Vagina (tissue), 2 donors: ENCODE measurements at regions not wholly inside any gene's neighbourhood (a gene's known extent, or its start where the extent isn't known, plus 50 kb on each side); places are given as distances from the start of the nearest gene placed in this dataset.

Experiments
- DNase-seq, 2 donors: peaks; one replicate each; pipeline ENCODE4 v3.0.0-alpha.2; 2017; ENCODE audit errors: extremely low spot score in 2 of 2
- H3K27ac ChIP-seq: fragments of 200-600 bp; sonication (generic); one replicate; pipeline ENCODE4 v1.5.1; 2019
- H3K27me3 ChIP-seq: fragments of 200-600 bp; sonication (generic); one replicate; pipeline ENCODE4 v1.5.1; 2019
- H3K36me3 ChIP-seq, 2 donors: fragments of 200-600 bp; sonication (generic); one replicate each; pipeline ENCODE4 v1.5.1; 2017 to 2019
- H3K4me1 ChIP-seq: fragments of 200-600 bp; sonication (generic); one replicate; pipeline ENCODE4 v1.5.1; 2019
- H3K4me3 ChIP-seq, 2 donors: fragments of 200-600 bp; sonication (generic); 1 replicate in 1 of 2; 2 replicates in 1 of 2; pipeline ENCODE4 v1.5.1; 2016 to 2019
- H3K9me3 ChIP-seq: fragments of 200-600 bp; sonication (generic); one replicate; pipeline ENCODE4 v1.5.1; 2019
- CTCF ChIP-seq, 3 experiments: fragments of 450-650 bp in 2 of 3; fragments of 200-600 bp in 1 of 3; sonication (generic) in 1 of 3; IDR thresholded peaks; one replicate each; pipeline ENCODE4 v1.5.1; 2017 to 2019; ENCODE audit warnings: antibody characterized with exemption in 3 of 3, mild to moderate bottlenecking in 2 of 3, moderate library complexity in 2 of 3
- POLR2A ChIP-seq, 2 donors: fragments of 450-650 bp; IDR thresholded peaks; one replicate each; pipeline ENCODE4 v1.6.1; 2017; ENCODE audit warnings: antibody characterized with exemption in 2 of 2, mild to moderate bottlenecking in 2 of 2, moderate library complexity in 2 of 2
- POLR2AphosphoS5 ChIP-seq, 2 donors: sonication (generic); formaldehyde crosslinking; IDR thresholded peaks; one replicate each; pipeline ENCODE4 v1.9.0; 2017; ENCODE audit warnings: antibody characterized with exemption in 2 of 2, mild to moderate bottlenecking in 2 of 2, low read depth in 1 of 2; ENCODE audit not compliant: insufficient read depth in 1 of 2
- intact Hi-C: fragments of 100-400 bp; cut with DNase I; formaldehyde crosslinking; loops from one replicate; pipeline ENCODE4 v1.15.1; 2023

GRCh38 chr1:80917225-80917624 lies 883.5 kb upstream of the ADGRL2 start:
- Histone ChIP-seq H3K9me3 (no peaks in the 10 kb centered on the region), H3K4me1 (no peaks in the 10 kb centered on the region), H3K27ac (no peak overlapping the region), H3K27me3 (no peaks in the 10 kb centered on the region), H3K4me3 (no peak overlapping the region), H3K36me3 (no peaks in the 10 kb centered on the region)
- TF ChIP-seq POLR2AphosphoS5 (IDR thresholded peaks at IDR 0.05; ENCODE audit: insufficient read depth in 1 of 2, low read depth in 1 of 2) = no peak
- TF ChIP-seq CTCF (IDR thresholded peaks at IDR 0.05) = no peak
- TF ChIP-seq POLR2A (IDR thresholded peaks at IDR 0.05) = no peak
- DNase-seq = no peak
- intact Hi-C loops = no loop called here

GRCh38 chr1:80915491-80915890 lies 885.2 kb upstream of the ADGRL2 start:
- Histone ChIP-seq H3K4me1 (no peaks in the 10 kb centered on the region), H3K27ac (no peak overlapping the region), H3K9me3 (no peaks in the 10 kb centered on the region), H3K27me3 (no peaks in the 10 kb centered on the region), H3K4me3 (no peak overlapping the region), H3K36me3 (no peaks in the 10 kb centered on the region)
- intact Hi-C loops = no loop called here
- no peak for DNase-seq
- TF ChIP-seq POLR2AphosphoS5 (IDR thresholded peaks at IDR 0.05; ENCODE audit: insufficient read depth in 1 of 2, low read depth in 1 of 2) (no peak), POLR2A (IDR thresholded peaks at IDR 0.05) (no peak), CTCF (IDR thresholded peaks at IDR 0.05) (no peak)

GRCh38 chr1:80910426-80910825 lies 890.3 kb upstream of the ADGRL2 start:
- TF ChIP-seq POLR2A (IDR thresholded peaks at IDR 0.05) (no peak), POLR2AphosphoS5 (IDR thresholded peaks at IDR 0.05; ENCODE audit: insufficient read depth in 1 of 2, low read depth in 1 of 2) (no peak), CTCF (IDR thresholded peaks at IDR 0.05) (no peak)
- Histone ChIP-seq H3K27me3 (no peaks in the 10 kb centered on the region), H3K4me3 (no peak overlapping the region), H3K4me1 (no peaks in the 10 kb centered on the region), H3K9me3 (no peaks in the 10 kb centered on the region), H3K36me3 (no peaks in the 10 kb centered on the region), H3K27ac (no peak overlapping the region)
- intact Hi-C loops = no loop called here
- no peak for DNase-seq

GRCh38 chr1:80909172-80909784 lies 891.5 kb upstream of the ADGRL2 start:
- no peak for DNase-seq
- Histone ChIP-seq H3K4me3 (no peak overlapping the region), H3K36me3 (no peaks in the 10 kb centered on the region), H3K9me3 (no peaks in the 10 kb centered on the region), H3K27me3 (no peaks in the 10 kb centered on the region), H3K27ac (no peak overlapping the region), H3K4me1 (no peaks in the 10 kb centered on the region)
- TF ChIP-seq CTCF (IDR thresholded peaks at IDR 0.05) (no peak), POLR2A (IDR thresholded peaks at IDR 0.05) (no peak), POLR2AphosphoS5 (IDR thresholded peaks at IDR 0.05; ENCODE audit: insufficient read depth in 1 of 2, low read depth in 1 of 2) (no peak)
- intact Hi-C loops = no loop called here

GRCh38 chr1:80896781-80897356 lies 903.9 kb upstream of the ADGRL2 start:
- Histone ChIP-seq H3K4me1 (no peaks in the 10 kb centered on the region), H3K27ac (no peak overlapping the region), H3K9me3 (no peaks in the 10 kb centered on the region), H3K27me3 (no peaks in the 10 kb centered on the region), H3K36me3 (no peaks in the 10 kb centered on the region), H3K4me3 (no peak overlapping the region)
- intact Hi-C loops = no loop called here
- DNase-seq = no peak
- no peak for TF ChIP-seq CTCF (IDR thresholded peaks at IDR 0.05)
- TF ChIP-seq POLR2A (IDR thresholded peaks at IDR 0.05) = no peak
- no peak for TF ChIP-seq POLR2AphosphoS5 (IDR thresholded peaks at IDR 0.05; ENCODE audit: insufficient read depth in 1 of 2, low read depth in 1 of 2)
